H1 (cell line): ENCODE measurements at regions not wholly inside any gene's neighbourhood (a gene's known extent, or its start where the extent isn't known, plus 50 kb on each side); places are given as distances from the start of the nearest gene placed in this dataset.

Experiments
- CTCF ChIA-PET: fragments of 300-600 bp; sonication (Branson Sonifier 250); formaldehyde crosslinking; loops from one replicate; lab custom pipeline; 2021; ENCODE audit not compliant: partially characterized antibody; lab: Charles Lee
- POLR2A ChIA-PET: fragments of 300-600 bp; sonication (Branson Sonifier 250); formaldehyde crosslinking; loops from one replicate; lab custom pipeline; 2021; ENCODE audit warnings: inconsistent platforms; ENCODE audit not compliant: partially characterized antibody; lab: Charles Lee
- DNase-seq, 2 experiments: peaks; one replicate each; pipeline versions ENCODE4 v3.0.0 to v3.0.0-alpha.2; 2010 to 2022; ENCODE audit warnings: low spot score in 2 of 2, low read depth in 1 of 2, mixed read lengths in 1 of 2
- FAIRE-seq: peaks from 2 replicates; lab custom pipeline; 2011; peaks lifted over from hg19 to GRCh38; lab: Jason Lieb, UNC
- H2AFZ ChIP-seq: 2 replicates; pipeline ENCODE4 v1.8.1; 2012; ENCODE audit warnings: low read length, inconsistent platforms
- H2AK5ac ChIP-seq: 2 replicates; pipeline ENCODE4 v1.6.1; 2013; ENCODE audit warnings: low read depth, low read length
- H2BK120ac ChIP-seq: replicated peaks from 2 replicates; pipeline ENCODE3; 2013; ENCODE audit warnings: low read depth, low read length, inconsistent platforms
- H2BK12ac ChIP-seq: 2 replicates; pipeline ENCODE4 v1.6.1; 2013; ENCODE audit warnings: low read depth, low read length
- H2BK15ac ChIP-seq: 2 replicates; pipeline ENCODE4 v1.6.1; 2013; ENCODE audit warnings: low read length
- H2BK20ac ChIP-seq: 2 replicates; pipeline ENCODE4 v1.6.1; 2013; ENCODE audit warnings: low read length
- H2BK5ac ChIP-seq: 2 replicates; pipeline ENCODE4 v1.6.1; 2013; ENCODE audit warnings: low read depth, low read length
- H3K14ac ChIP-seq: 2 replicates; pipeline ENCODE4 v1.6.1; 2013; ENCODE audit warnings: inconsistent platforms; ENCODE audit not compliant: insufficient read length
- H3K18ac ChIP-seq: 2 replicates; pipeline ENCODE4 v1.6.1; 2013; ENCODE audit warnings: low read length; ENCODE audit errors: extremely low read depth
- H3K23ac ChIP-seq: 2 replicates; pipeline ENCODE4 v1.6.1; 2013; ENCODE audit warnings: inconsistent platforms; ENCODE audit not compliant: insufficient read length
- H3K23me2 ChIP-seq: 2 replicates; pipeline ENCODE4 v1.6.1; 2013; ENCODE audit warnings: low read depth, low read length
- H3K27ac ChIP-seq: 2 replicates; pipeline ENCODE4 v1.6.1; 2011; ENCODE audit warnings: low read depth, low read length, inconsistent platforms
- H3K27me3 ChIP-seq, 4 experiments: replicated peaks in 1 of 4; 1 replicate in 1 of 4; 2 replicates in 3 of 4; pipeline versions ENCODE4 v1.6.1 to v1.8.1; 2011 to 2013; ENCODE audit warnings: low read length in 3 of 4, mild to moderate bottlenecking in 3 of 4, inconsistent platforms in 2 of 4, mixed read lengths in 2 of 4, moderate library complexity in 1 of 4; ENCODE audit not compliant: control insufficient read depth in 3 of 4, insufficient read depth in 3 of 4; ENCODE audit errors: extremely low read depth in 1 of 4
- H3K36me3 ChIP-seq, 4 experiments: 2 replicates each; pipeline versions ENCODE4 v1.6.1 to v1.8.1; 2011 to 2013; ENCODE audit warnings: mild to moderate bottlenecking in 4 of 4, low read length in 3 of 4, moderate library complexity in 2 of 4, control low read depth in 1 of 4, inconsistent platforms in 1 of 4; ENCODE audit not compliant: insufficient read depth in 4 of 4, control insufficient read depth in 2 of 4
- H3K4ac ChIP-seq: replicated peaks from 2 replicates; pipeline ENCODE3; 2013; ENCODE audit warnings: low read length, low read depth, mixed read lengths, inconsistent platforms; ENCODE audit not compliant: insufficient read length
- H3K4me1 ChIP-seq, 4 experiments: replicated peaks in 1 of 4; 1 replicate in 1 of 4; 2 replicates in 3 of 4; pipeline versions ENCODE4 v1.6.1 to v1.8.1; 2011 to 2013; ENCODE audit warnings: low read length in 3 of 4, inconsistent platforms in 2 of 4, mixed read lengths in 1 of 4; ENCODE audit not compliant: insufficient read depth in 4 of 4, control insufficient read depth in 3 of 4
- H3K4me2 ChIP-seq, 2 experiments: 2 replicates each; pipeline versions ENCODE4 v1.6.1 to v1.8.1; 2011 to 2013; ENCODE audit warnings: low read depth in 2 of 2, low read length in 2 of 2, control low read depth in 1 of 2, inconsistent platforms in 1 of 2, mild to moderate bottlenecking in 1 of 2; ENCODE audit not compliant: insufficient read depth in 1 of 2
- H3K4me3 ChIP-seq, 4 experiments: fragments of 200-600, 300-600 bp in 1 of 4; sonication (generic), shearing (Covaris generic), sonication (Bioruptor Twin) in 1 of 4; 2 replicates each; pipeline versions ENCODE4 v1.5.1 to v1.8.1; 2011 to 2016; ENCODE audit warnings: low read length in 4 of 4, low read depth in 3 of 4, control low read depth in 2 of 4, inconsistent platforms in 2 of 4, mild to moderate bottlenecking in 2 of 4, mixed read lengths in 1 of 4, moderate library complexity in 1 of 4; ENCODE audit not compliant: insufficient read depth in 2 of 4; ENCODE audit errors: extremely low read depth in 1 of 4
- H3K56ac ChIP-seq: replicated peaks from 2 replicates; pipeline ENCODE3; 2013; ENCODE audit warnings: low read depth, mild to moderate bottlenecking, mixed read lengths, low read length, inconsistent platforms; ENCODE audit not compliant: insufficient read length
- H3K79me1 ChIP-seq: 2 replicates; pipeline ENCODE4 v1.6.1; 2013; ENCODE audit warnings: low read depth, low read length, control low read depth
- H3K79me2 ChIP-seq, 2 experiments: 2 replicates each; pipeline versions ENCODE4 v1.6.1 to v1.8.1; 2012 to 2013; ENCODE audit warnings: low read length in 2 of 2, mild to moderate bottlenecking in 2 of 2, inconsistent platforms in 1 of 2; ENCODE audit not compliant: insufficient read depth in 2 of 2, control insufficient read depth in 1 of 2
- H3K9ac ChIP-seq, 4 experiments: replicated peaks in 1 of 4; 1 replicate in 1 of 4; 2 replicates in 3 of 4; pipeline versions ENCODE4 v1.6.1 to v1.8.1; 2011 to 2013; ENCODE audit warnings: low read depth in 3 of 4, low read length in 3 of 4, control low read depth in 2 of 4, mild to moderate bottlenecking in 2 of 4, moderate library complexity in 2 of 4, inconsistent platforms in 1 of 4; ENCODE audit errors: extremely low read depth in 1 of 4
- H3K9me3 ChIP-seq, 2 experiments: 2 replicates each; pipeline versions ENCODE4 v1.6.1 to v1.8.1; 2012 to 2013; ENCODE audit warnings: mild to moderate bottlenecking in 2 of 2, moderate library complexity in 2 of 2, control low read depth in 1 of 2, inconsistent platforms in 1 of 2, low read depth in 1 of 2, low read length in 1 of 2, mixed read lengths in 1 of 2; ENCODE audit not compliant: insufficient read depth in 2 of 2
- H4K20me1 ChIP-seq, 2 experiments: replicated peaks in 1 of 2; 2 replicates each; pipeline versions ENCODE3 to v1.8.1; 2011 to 2013; ENCODE audit warnings: inconsistent platforms in 2 of 2, low read length in 2 of 2, mild to moderate bottlenecking in 1 of 2; ENCODE audit not compliant: insufficient read depth in 2 of 2, control insufficient read depth in 1 of 2
- H4K5ac ChIP-seq: 2 replicates; pipeline ENCODE4 v1.6.1; 2013; ENCODE audit warnings: low read length, low read depth, mixed read lengths, inconsistent platforms; ENCODE audit not compliant: insufficient read length
- H4K8ac ChIP-seq: 2 replicates; pipeline ENCODE4 v1.8.0; 2013; ENCODE audit warnings: mild to moderate bottlenecking, moderate library complexity, low read length, inconsistent platforms; ENCODE audit not compliant: insufficient read depth; ENCODE audit errors: extremely low read depth
- H4K91ac ChIP-seq: replicated peaks from 2 replicates; pipeline ENCODE3; 2013; ENCODE audit warnings: low read length, mixed read lengths, inconsistent platforms; ENCODE audit not compliant: insufficient read length
- CBX8 ChIP-seq: fragments of 300-800, 300-1000 bp; sonication (generic); IDR thresholded peaks from 2 replicates; pipeline ENCODE4 v1.7.1; 2016; ENCODE audit warnings: low read depth, low read length, borderline replicate concordance
- EZH2 ChIP-seq: fragments of 200-600 bp; sonication (generic); IDR thresholded peaks from 2 replicates; pipeline ENCODE4 v1.7.1; 2012; ENCODE audit warnings: low read depth, mild to moderate bottlenecking, moderate library complexity, low read length, inconsistent platforms; ENCODE audit not compliant: severe bottlenecking
- HDAC6 ChIP-seq: IDR thresholded peaks from one replicate; pipeline ENCODE4 v1.7.1; 2012; ENCODE audit warnings: low read depth, mild to moderate bottlenecking, inconsistent platforms, low read length, moderate library complexity
- POLR2AphosphoS5 ChIP-seq: IDR thresholded peaks from 2 replicates; pipeline ENCODE4 v1.6.1; 2011; ENCODE audit warnings: low read depth, low read length
- WGBS, 2 experiments: shearing (Covaris generic) in 1 of 2; methylation state at CpG; one replicate each; pipeline versions ENCODE4 v1.1.6 to v1.1.7; 2013 to 2015; ENCODE audit warnings: low lambda C conversion rate in 2 of 2, mixed read lengths in 2 of 2, inconsistent platforms in 1 of 2, low coverage in 1 of 2, missing lambda C conversion rate in 1 of 2; ENCODE audit not compliant: insufficient replicate concordance in 2 of 2, insufficient coverage in 1 of 2, insufficient read length in 1 of 2; ENCODE audit errors: extremely low coverage in 1 of 2, missing lambda C conversion rate in 1 of 2; 5-methylcytosine and 5-hydroxymethylcytosine counted together

DNA sequence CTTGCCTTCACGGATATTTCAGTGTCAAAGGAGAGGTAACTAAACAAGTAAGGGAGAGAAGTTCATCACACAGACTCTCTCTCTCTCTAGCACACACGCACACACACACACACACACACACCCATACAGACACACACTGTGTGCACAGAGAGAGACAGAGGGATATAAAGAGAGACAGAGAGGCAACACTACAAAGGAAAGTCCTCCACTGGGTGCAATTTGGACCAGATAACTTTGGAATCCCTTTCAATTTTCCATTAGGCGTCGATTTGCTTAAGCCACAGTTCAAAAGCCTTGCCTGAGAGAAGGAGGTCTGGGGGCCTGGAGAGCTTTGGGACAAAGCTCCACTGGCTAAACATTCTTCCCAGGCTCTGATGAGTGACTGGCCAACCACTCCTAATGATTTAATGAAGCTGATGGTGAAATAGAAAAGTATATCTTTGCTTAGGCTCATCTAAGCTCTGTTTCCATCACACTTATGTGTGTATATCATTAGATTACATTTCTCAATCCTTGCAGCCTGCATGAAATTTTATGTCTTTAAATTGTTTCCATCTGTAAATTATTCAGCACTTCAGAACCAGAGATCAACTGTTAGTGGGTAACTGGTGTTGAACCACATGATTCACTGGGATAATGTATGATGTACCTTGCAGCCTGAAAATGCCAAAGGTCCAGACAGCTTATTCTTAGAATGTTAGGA, 180.8 kb downstream of the MAGEB17 start:
- Histone ChIP-seq H3K4me1 (no peaks in the 10 kb centered on the region), H2BK5ac (no peak overlapping the region), H3K9ac (no peak overlapping the region), H3K27ac (no peak overlapping the region), H3K23ac (no peak overlapping the region), H3K79me2 (no peaks in the 10 kb centered on the region), H2AFZ (no peak overlapping the region), H2BK15ac (0 out of 2 replicates have a peak overlapping the region, but pooled peaks have one; percentile 92), H3K4ac (no peak overlapping the region), H4K20me1 (no peaks in the 10 kb centered on the region), H3K4me3 (no peak overlapping the region), H4K8ac (no peak overlapping the region), H2AK5ac (no peak overlapping the region), H3K18ac (no peak overlapping the region; the same call in 1 of the 2 replicates), H2BK20ac (no peak overlapping the region), H3K23me2 (no peaks in the 10 kb centered on the region), H4K5ac (no peak overlapping the region), H2BK120ac (no peak overlapping the region), H3K9me3 (no peaks in the 10 kb centered on the region), H3K56ac (no peak overlapping the region), H3K4me2 (no peak overlapping the region), H4K91ac (no peak overlapping the region), H3K27me3 (no peaks in the 10 kb centered on the region), H3K36me3 (no peaks in the 10 kb centered on the region), H2BK12ac (no peak overlapping the region), H3K14ac (no peak overlapping the region), H3K79me1 (no peaks in the 10 kb centered on the region)
- TF ChIP-seq HDAC6 (no peak), CBX8 (no peak), EZH2 (no peak), POLR2AphosphoS5 (no peak)
- no peak for FAIRE-seq
- 87% methylated on average over 4 of the region's 4 CpGs; no CpG with 5 or more reads in 1 of the 2 experiments for WGBS, 2 experiments
- DNase-seq: no peak
- ChIA-PET POLR2A (no interaction called here), CTCF (interaction anchor here (0.9 kb wide), 1 partner anchor 99 kb away, joined by 3 read pairs; no protein-coding TSS in a partner anchor)
